ENCODE measurements at regions not wholly inside any gene's neighbourhood (a gene's known extent, or its start where the extent isn't known, plus 50 kb on each side); places are given as distances from the start of the nearest gene placed in this dataset.
"Not testable (repeated sequence)": the region's sequence is repeated elsewhere in the genome, so short reads cannot be mapped to it uniquely, and the experiment has no call there.

DNA sequence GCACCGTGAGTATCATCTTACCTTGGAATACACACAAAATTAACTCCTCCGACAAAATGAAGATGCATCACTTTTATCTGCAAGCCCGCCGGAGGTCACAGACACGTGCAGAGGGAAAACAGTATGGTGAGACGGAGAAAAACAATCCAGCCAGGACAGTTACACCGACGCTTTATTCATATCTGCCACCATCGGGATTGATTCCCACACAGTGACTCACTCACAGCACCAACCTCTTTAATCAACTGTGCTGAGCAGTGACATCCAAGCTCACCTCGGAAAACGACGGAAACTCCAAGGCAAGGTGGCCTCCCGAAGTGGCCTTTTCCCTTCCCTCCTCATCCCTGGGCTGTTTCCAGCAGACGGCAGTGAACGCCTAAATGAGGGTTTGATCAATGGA lies 151.8 kb downstream of the NPIPA8 start:
- not testable (repeated sequence) for H3K27me3 Mint-ChIP-seq; H3K27ac Mint-ChIP-seq; H3K4me3 Mint-ChIP-seq; H3K4me1 Mint-ChIP-seq; H3K9me3 Mint-ChIP-seq; ATAC-seq (replicated peaks); H3K36me3 Mint-ChIP-seq (ENCODE audit: low read depth)

- not testable (repeated sequence) for H3K36me3 Mint-ChIP-seq (ENCODE audit: low read depth); H3K4me3 Mint-ChIP-seq; H3K27ac Mint-ChIP-seq; H3K27me3 Mint-ChIP-seq; H3K9me3 Mint-ChIP-seq; H3K4me1 Mint-ChIP-seq
- ATAC-seq (replicated peaks) = peak; percentile 62
These were observed 155.5 kb downstream of the NPIPA8 start for GRCh38 chr16:18181028-18181427.

DNA sequence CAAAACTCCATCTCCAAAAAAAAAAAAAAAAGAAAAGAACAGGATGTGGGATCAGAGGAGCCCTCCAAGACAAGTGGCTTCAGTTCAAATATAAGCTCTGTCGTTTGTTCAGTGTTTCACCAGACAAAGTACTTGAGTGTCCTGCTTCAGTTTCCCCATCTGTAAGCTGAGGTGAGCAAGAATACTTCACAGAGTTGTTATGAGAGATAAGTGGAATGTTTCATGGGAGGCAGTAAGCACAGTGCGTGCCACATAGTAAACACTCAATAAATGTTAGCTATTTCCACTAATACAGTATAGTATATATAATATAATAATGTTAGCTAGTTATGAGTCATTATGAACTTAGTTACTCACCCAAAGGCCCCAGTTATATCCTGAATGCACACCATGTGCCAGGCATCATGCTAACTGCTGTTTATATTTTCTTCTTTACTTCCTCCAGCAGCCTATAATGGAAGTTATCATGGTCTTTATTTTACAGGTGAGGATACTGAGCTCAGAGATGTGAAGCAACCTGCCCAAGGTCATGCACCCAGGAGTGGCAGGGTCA lies 162.5 kb downstream of the NPIPA8 start:
- not testable (repeated sequence) for H3K4me1 Mint-ChIP-seq; H3K9me3 Mint-ChIP-seq; ATAC-seq (replicated peaks); H3K27me3 Mint-ChIP-seq; H3K27ac Mint-ChIP-seq; H3K36me3 Mint-ChIP-seq (ENCODE audit: low read depth); H3K4me3 Mint-ChIP-seq

DNA sequence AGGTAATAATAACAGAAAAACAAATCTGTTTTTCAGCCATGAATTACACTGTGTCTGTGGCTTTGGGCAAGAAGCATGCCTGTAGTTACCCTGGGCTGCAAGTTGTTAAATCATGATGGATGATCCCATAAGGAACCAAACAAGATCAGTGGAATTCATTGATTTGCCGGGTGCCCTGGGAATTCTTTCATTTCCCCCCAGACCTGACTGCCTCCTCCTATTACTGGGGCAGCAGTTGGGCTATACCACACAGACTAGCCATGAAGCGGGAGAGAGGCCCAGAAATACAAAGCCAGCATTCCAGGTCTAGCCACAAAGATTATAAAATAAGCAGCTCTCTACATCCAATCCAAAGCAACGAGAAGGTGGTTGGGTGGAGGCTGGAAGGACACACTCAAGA lies 174.2 kb downstream of the NPIPA8 start:
- not testable (repeated sequence) for H3K4me3 Mint-ChIP-seq; H3K36me3 Mint-ChIP-seq (ENCODE audit: low read depth); H3K9me3 Mint-ChIP-seq; ATAC-seq (replicated peaks); H3K27me3 Mint-ChIP-seq; H3K4me1 Mint-ChIP-seq; H3K27ac Mint-ChIP-seq

- not testable (repeated sequence) for H3K4me1 Mint-ChIP-seq; H3K27ac Mint-ChIP-seq; H3K36me3 Mint-ChIP-seq (ENCODE audit: low read depth); ATAC-seq (replicated peaks); H3K27me3 Mint-ChIP-seq; H3K4me3 Mint-ChIP-seq; H3K9me3 Mint-ChIP-seq
These were observed 175.3 kb downstream of the NPIPA8 start for GRCh38 chr16:18161224-18161623.

DNA sequence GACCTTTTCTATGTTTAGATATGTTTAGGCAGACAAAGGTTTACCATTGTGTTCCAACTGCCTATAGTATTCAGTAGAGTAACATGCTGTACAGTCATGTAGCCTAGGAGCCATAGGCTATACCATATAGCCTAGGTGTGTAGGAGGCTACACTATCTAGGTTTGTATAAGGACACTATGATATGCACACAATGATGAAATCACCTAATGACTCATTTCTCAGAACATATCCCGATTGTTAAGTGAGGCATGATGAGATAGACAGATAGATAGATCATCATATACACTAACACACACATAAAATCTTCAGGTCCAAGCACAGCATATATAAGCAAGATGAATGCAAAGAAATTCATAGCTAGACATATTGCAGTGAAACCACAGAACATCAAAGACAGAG lies 177.4 kb downstream of the NPIPA8 start:
- not testable (repeated sequence) for H3K36me3 Mint-ChIP-seq (ENCODE audit: low read depth); H3K27ac Mint-ChIP-seq; H3K4me3 Mint-ChIP-seq; H3K9me3 Mint-ChIP-seq; H3K27me3 Mint-ChIP-seq; H3K4me1 Mint-ChIP-seq
- ATAC-seq (replicated peaks) = peak; percentile 75

GRCh38 chr16:18157854-18158253 lies 178.7 kb downstream of the NPIPA8 start:
- ATAC-seq (replicated peaks); H3K4me3 Mint-ChIP-seq; H3K9me3 Mint-ChIP-seq; H3K27ac Mint-ChIP-seq; H3K27me3 Mint-ChIP-seq; H3K36me3 Mint-ChIP-seq (ENCODE audit: low read depth); H3K4me1 Mint-ChIP-seq: not testable (repeated sequence)

DNA sequence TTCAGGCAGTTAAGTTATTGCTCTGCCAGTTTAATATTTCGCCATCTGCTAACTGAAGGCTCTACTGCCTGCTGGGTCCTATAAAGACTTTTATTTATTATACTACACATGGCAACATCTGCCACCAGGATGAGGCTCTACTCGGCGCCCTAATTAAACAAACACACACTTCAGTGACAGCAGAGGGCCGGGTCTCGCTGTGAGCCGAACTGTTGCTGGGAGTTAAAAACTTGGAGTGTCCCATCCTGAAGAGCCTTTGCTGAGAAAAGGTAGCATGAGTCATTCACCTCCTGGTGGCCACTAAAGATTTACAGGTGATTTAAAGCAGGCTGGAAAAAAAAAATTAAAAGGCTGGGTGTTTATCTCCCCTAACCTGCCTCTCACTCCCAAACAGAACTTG lies 183.7 kb downstream of the NPIPA8 start:
- not testable (repeated sequence) for H3K27me3 Mint-ChIP-seq; H3K9me3 Mint-ChIP-seq; H3K4me3 Mint-ChIP-seq; H3K27ac Mint-ChIP-seq; H3K36me3 Mint-ChIP-seq (ENCODE audit: low read depth); H3K4me1 Mint-ChIP-seq; ATAC-seq (replicated peaks)

DNA sequence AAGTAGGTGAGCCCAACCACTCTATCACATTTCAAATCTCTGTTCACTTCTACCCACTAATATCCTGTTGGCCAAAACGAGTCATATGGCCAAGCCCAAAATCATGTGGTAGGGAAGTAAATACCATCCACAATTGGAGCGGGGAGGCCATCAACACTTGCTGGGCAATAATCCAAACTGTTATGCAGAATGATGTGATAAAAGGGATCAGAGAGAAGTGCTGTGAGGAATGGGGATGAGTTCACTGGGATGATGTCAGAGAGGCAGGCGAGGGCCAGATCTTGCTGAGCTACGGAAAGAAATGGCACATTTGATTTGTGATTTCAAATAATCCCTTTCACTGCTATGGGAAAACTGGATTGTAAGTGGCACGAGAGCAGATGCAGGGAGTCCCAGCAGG lies 188.4 kb downstream of the NPIPA8 start:
- H3K36me3 Mint-ChIP-seq (ENCODE audit: low read depth); H3K4me1 Mint-ChIP-seq; H3K9me3 Mint-ChIP-seq; H3K27me3 Mint-ChIP-seq; H3K4me3 Mint-ChIP-seq; ATAC-seq (replicated peaks); H3K27ac Mint-ChIP-seq: not testable (repeated sequence)

GRCh38 chr16:18146601-18147142 lies 189.9 kb downstream of the NPIPA8 start:
- H3K27ac Mint-ChIP-seq; H3K9me3 Mint-ChIP-seq; H3K4me1 Mint-ChIP-seq; H3K4me3 Mint-ChIP-seq; ATAC-seq (replicated peaks); H3K27me3 Mint-ChIP-seq; H3K36me3 Mint-ChIP-seq (ENCODE audit: low read depth): not testable (repeated sequence)

- not testable (repeated sequence) for H3K27ac Mint-ChIP-seq; H3K4me1 Mint-ChIP-seq; H3K9me3 Mint-ChIP-seq; H3K36me3 Mint-ChIP-seq (ENCODE audit: low read depth); H3K27me3 Mint-ChIP-seq; H3K4me3 Mint-ChIP-seq; ATAC-seq (replicated peaks)
These were observed 194.5 kb downstream of the NPIPA8 start for GRCh38 chr16:18142066-18142465.

- not testable (repeated sequence) for H3K27ac Mint-ChIP-seq; H3K4me3 Mint-ChIP-seq; H3K36me3 Mint-ChIP-seq (ENCODE audit: low read depth); ATAC-seq (replicated peaks); H3K4me1 Mint-ChIP-seq; H3K9me3 Mint-ChIP-seq
- peaks cover 10% of the 10 kb centered on the region for H3K27me3 Mint-ChIP-seq
These were observed 200.2 kb downstream of the NPIPA8 start for GRCh38 chr16:18136288-18136687.

DNA sequence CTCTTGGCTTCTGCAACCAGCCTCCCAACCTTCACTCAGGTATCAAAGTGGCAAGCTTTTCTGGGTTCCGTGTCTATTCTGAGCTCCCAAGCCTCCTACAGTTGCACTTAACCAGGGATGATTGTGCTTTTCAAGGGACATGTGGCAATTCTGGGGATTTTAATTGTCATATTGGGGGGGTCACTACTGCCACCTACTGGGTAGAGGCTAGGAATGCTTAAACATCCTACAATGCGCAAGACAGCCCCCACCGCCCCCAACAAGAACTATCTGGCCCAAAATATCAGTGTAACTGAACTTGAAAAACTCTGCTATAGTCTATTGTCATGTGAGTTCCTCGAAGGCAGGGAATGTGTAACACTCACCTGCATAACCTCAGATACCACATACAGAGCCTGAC lies 201.5 kb downstream of the NPIPA8 start:
- H3K4me1 Mint-ChIP-seq = not testable (repeated sequence)

GRCh38 chr16:18131587-18131986 lies 204.9 kb downstream of the NPIPA8 start:
- H3K4me3 Mint-ChIP-seq; H3K27ac Mint-ChIP-seq; H3K36me3 Mint-ChIP-seq (ENCODE audit: low read depth); H3K9me3 Mint-ChIP-seq; H3K4me1 Mint-ChIP-seq: not testable (repeated sequence)
- peak; percentile 55 for ATAC-seq (replicated peaks)
- H3K27me3 Mint-ChIP-seq = peaks cover 10% of the 10 kb centered on the region

More for the DNA sequence above, 201.5 kb downstream of the NPIPA8 start:
- ATAC-seq (replicated peaks); H3K9me3 Mint-ChIP-seq; H3K36me3 Mint-ChIP-seq (ENCODE audit: low read depth); H3K27ac Mint-ChIP-seq; H3K4me3 Mint-ChIP-seq: not testable (repeated sequence)
- H3K27me3 Mint-ChIP-seq = peaks cover 10% of the 10 kb centered on the region

GRCh38 chr16:18130478-18131120 lies 205.9 kb downstream of the NPIPA8 start:
- H3K27me3 Mint-ChIP-seq = peaks cover 10% of the 10 kb centered on the region
- not testable (repeated sequence) for H3K9me3 Mint-ChIP-seq; H3K27ac Mint-ChIP-seq; H3K4me3 Mint-ChIP-seq; H3K36me3 Mint-ChIP-seq (ENCODE audit: low read depth); H3K4me1 Mint-ChIP-seq; ATAC-seq (replicated peaks)

DNA sequence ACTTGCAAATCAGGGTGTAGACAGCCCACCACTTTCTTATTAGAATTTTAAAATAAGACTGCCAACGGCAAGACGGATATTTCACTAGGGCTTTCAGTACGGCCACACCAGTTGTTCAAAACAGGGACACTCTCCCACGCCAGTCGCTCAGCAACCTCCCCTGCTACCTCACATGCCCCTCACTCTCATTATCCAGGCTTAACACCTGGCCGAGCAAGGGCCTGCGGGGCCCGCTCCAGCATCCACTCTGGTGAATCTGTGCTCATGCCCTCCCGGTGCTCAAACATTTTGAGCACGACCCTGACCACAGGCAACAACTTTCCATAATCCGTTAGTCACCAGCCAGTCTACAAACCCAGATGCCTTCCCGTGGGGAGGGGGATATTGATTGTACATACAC lies 209.5 kb downstream of the NPIPA8 start:
- ATAC-seq (replicated peaks); H3K27ac Mint-ChIP-seq; H3K4me3 Mint-ChIP-seq; H3K27me3 Mint-ChIP-seq; H3K4me1 Mint-ChIP-seq; H3K9me3 Mint-ChIP-seq; H3K36me3 Mint-ChIP-seq (ENCODE audit: low read depth): not testable (repeated sequence)

Data from activated T-helper 17 cell treated with anti-CD3 and anti-CD28 coated beads, Interleukin-2, amount 50 U/mL, for 72 hours (primary cell).